D721Med (cell line): ENCODE measurements at regions not wholly inside any gene's neighbourhood (a gene's known extent, or its start where the extent isn't known, plus 50 kb on each side); places are given as distances from the start of the nearest gene placed in this dataset.

Experiments used
- DNase-seq: peaks from one replicate; pipeline ENCODE4 v3.0.0; 2011; ENCODE audit warnings: low spot score; ENCODE audit not compliant: insufficient read length
- FAIRE-seq: peaks from 2 replicates; lab custom pipeline; 2011; peaks lifted over from hg19 to GRCh38; lab: Jason Lieb, UNC
- CTCF ChIP-seq: IDR thresholded peaks from 2 replicates; pipeline ENCODE4 v1.5.1; 2012; ENCODE audit warnings: mild to moderate bottlenecking, control low read depth; ENCODE audit not compliant: insufficient read depth; ENCODE audit errors: missing control alignments

DNA sequence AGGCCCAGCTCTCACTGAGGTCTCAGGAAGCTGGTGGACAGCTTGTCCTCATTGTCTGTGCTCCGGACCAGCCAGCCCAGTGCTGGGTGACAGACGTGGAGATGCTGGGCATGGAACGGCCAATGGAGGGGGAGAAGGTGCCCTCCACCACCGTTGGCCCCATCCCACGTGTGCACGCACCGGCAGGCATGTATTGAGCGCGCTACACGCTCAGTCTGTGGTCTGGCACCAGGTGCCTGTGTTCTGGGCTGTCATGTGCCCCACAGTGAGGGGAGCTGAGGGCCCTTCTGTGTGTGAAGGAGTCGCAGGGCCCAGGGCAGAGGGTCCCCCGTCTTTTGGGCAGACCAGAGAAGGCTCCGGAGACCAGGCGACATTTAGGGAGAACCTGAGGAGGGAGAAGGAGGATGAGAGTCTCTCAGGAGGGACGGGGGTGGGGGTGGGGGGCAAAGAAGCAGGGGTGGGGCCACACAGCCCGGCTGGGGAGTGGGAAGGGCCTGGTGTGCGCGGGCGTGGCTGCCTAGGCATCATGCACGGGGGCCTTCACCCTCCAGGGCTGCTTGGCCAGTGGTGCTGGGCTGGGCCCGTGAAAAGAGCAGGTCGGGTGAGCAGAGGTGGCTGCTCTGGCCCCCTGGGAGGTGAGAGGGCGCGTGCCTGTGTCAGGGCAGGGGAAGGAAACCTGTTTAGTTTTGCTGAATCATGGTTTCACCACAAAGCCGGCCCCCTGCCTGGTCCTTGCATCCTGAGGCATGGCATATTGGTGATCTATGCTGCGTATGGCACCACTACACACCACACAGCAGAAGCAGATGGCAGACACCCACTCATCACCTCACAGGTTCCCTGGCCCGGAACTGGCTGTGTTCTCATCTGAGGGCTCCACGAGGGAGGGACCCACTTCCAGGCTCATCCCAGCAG lies 86.7 kb upstream of the TTC34 start:
- no peak for TF ChIP-seq CTCF
- FAIRE-seq (no peak), DNase-seq (no peak)

DNA sequence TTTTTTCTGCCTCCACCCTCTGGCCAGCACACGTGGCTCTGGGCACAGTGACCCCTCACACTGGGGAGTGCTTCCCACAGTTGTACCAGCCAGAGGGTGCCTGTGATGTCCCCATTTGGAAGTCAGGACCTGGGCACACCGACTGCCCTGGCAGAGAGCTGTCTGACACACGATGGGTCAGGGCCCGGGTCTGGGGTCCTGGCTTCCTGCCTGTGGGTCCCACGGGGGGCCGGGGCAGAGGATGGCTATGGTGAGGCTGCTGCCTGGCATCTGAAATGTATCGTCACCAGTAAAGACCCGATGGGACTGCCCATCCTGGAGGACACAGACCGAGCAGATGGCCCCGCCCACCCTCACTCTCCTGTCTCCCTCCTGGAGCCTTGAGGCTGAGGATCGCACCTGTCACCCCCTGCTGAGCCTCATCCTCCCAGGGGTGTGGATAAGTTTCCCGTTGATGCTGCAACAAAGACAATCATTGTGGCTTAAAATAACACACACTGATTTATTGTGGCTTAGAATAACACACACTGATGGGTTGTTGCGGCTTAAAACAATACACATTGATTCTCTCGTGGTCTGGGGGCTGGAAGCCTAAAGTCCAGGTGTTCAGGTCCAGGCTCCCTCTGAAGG lies 88.8 kb upstream of the TTC34 start:
- FAIRE-seq (no peak), DNase-seq (no peak)
- TF ChIP-seq CTCF = no peak

- FAIRE-seq = no peak
- DNase-seq = no peak
- TF ChIP-seq CTCF = no peak
Measured at GRCh38 chr1:2891923-2892448, 90.5 kb upstream of the TTC34 start.

DNA sequence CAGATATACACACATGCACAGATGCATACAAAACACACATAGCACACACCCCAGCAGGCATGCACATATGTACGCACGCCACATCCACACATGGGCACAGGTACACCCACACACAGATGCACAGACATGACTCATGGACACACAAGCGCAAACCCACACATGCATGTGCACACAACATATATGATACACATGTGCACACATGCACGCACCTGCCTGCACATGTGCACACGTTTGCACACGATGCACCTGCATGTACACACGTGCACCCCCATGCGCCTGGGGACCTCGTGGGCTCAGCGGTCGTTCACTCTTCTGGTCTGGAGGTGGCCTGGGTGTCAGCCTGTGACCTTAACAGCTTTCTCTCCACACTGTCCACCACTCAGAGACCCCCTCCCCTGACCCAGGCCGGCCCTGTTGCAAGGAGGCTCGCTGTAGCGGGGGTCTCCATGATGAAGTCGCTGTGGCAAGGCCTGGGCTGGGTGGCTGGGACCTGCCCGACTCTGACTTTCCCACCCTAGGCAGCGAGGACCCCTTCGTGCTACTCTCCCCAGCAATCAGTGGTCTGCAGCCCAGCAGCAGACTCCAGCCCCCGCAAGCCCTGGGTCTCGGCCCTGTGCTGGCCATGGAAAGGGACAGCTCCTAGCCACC lies 92.1 kb upstream of the TTC34 start:
- FAIRE-seq = no peak

DNA sequence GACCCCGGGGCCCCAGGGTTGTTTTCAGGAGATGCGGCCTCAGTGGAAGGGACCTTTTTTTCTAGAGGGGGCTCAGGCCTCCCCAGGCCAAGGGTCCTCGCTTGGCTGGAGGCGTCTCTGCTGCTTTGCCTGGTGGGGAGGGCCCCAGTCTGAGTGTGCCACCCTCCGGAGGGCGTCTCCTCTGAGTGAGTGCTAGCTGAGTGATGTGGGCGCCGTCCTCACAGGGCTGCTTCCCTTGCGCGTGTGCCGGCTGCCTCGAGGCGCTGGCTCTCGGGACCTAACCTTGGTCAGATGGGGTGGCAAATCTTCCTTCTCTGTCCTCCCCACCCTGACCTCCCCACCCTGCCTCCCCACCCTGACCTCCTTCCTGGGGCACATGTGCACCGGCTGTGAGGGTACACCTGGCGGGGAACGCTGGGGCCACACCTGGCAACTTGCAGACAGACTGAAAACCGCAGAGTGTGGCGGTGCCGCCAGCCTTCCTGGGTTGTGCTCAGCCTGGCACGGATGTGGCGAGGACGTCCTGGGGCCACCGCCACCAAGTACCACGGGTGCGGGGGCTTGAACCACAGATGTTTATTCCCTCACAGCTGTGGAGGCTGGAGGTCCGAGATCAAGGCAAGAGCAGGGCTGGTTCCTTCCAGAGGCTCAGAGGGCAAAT lies 93.0 kb upstream of the TTC34 start:
- DNase-seq (no peak), FAIRE-seq (no peak)

More for the DNA sequence above, 92.1 kb upstream of the TTC34 start:
- DNase-seq = no peak
- no peak for TF ChIP-seq CTCF

More for the DNA sequence above, 93.0 kb upstream of the TTC34 start:
- no peak for TF ChIP-seq CTCF
